Ovary (tissue), 7 donors: ENCODE measurements at regions not wholly inside any gene's neighbourhood (a gene's known extent, or its start where the extent isn't known, plus 50 kb on each side); places are given as distances from the start of the nearest gene placed in this dataset.

ENCODE experiments used
- DNase-seq, 5 donors: peaks; one replicate each; pipeline ENCODE4 v3.0.0-alpha.2; 2019 to 2020
- H3K27ac ChIP-seq, 2 donors: fragments of 200-600 bp; one replicate each; pipeline versions ENCODE4 v1.5.1 to v1.8.0; 2019 to 2022
- H3K27me3 ChIP-seq: fragments of 200-600 bp; one replicate; pipeline ENCODE4 v1.8.0; 2022
- H3K36me3 ChIP-seq: fragments of 200-600 bp; sonication (generic); one replicate; pipeline ENCODE4 v1.5.1; 2019
- H3K4me1 ChIP-seq: one replicate; pipeline ENCODE4 v1.8.1; 2013; ENCODE audit warnings: mild to moderate bottlenecking, moderate library complexity; ENCODE audit not compliant: insufficient read depth
- H3K4me3 ChIP-seq: fragments of 200-600 bp; sonication (generic); one replicate; pipeline ENCODE4 v1.5.1; 2017
- H3K9me3 ChIP-seq, 2 donors: fragments of 200-600 bp in 1 of 2; sonication (generic) in 1 of 2; one replicate each; pipeline versions ENCODE4 v1.5.1 to v1.8.1; 2013 to 2019; ENCODE audit warnings: mild to moderate bottlenecking in 1 of 2, moderate library complexity in 1 of 2
- EP300 ChIP-seq: sonication (generic); formaldehyde crosslinking; IDR thresholded peaks from one replicate; pipeline ENCODE4 v1.6.1; 2017; ENCODE audit warnings: antibody characterized with exemption
- POLR2A ChIP-seq: fragments of 450-650 bp; IDR thresholded peaks from one replicate; pipeline ENCODE4 v1.6.1; 2017; ENCODE audit warnings: antibody characterized with exemption, mild to moderate bottlenecking, moderate library complexity
- WGBS, 3 donors: extraction: QIAGEN DNeasy Blood & Tissue Kit in 1 of 3; methylation state at CpG; one replicate each; pipeline versions ENCODE4 v1.1.5 to v1.1.7; 2013 to 2017; 5-methylcytosine and 5-hydroxymethylcytosine counted together
- intact Hi-C, 4 donors: fragments of 100-400 bp; cut with DNase I; formaldehyde crosslinking; loops; one replicate each; pipeline versions ENCODE4 v1.11.0 to v1.15.1; 2022 to 2023
- TF ChIP-seq, protein P1 (sequence below), 3 donors: fragments of 450-650 bp in 2 of 3; fragments of 200-600 bp in 1 of 3; IDR thresholded peaks; one replicate each; pipeline versions ENCODE4 v1.5.1 to v1.8.0; 2016 to 2022; ENCODE audit warnings: antibody characterized with exemption in 3 of 3, mild to moderate bottlenecking in 1 of 3
- donor health status: DM: no; HTN: no; CAD: no; lungs with moderate emphysema.
- donor health status: DM: no; HTN: no; CAD: no.
- donor health status: Bipolar disorder and iron deficiency.
- donor health status: DM: no; HTN: no; CAD: no.
- donor health status: DM: yes; HTN: yes; CAD: no.

GRCh38 chr6:164151161-164152120, 736.9 kb downstream of the QKI start:
- no peak for DNase-seq
- TF ChIP-seq EP300, result no peak
- TF ChIP-seq, protein P1, sequence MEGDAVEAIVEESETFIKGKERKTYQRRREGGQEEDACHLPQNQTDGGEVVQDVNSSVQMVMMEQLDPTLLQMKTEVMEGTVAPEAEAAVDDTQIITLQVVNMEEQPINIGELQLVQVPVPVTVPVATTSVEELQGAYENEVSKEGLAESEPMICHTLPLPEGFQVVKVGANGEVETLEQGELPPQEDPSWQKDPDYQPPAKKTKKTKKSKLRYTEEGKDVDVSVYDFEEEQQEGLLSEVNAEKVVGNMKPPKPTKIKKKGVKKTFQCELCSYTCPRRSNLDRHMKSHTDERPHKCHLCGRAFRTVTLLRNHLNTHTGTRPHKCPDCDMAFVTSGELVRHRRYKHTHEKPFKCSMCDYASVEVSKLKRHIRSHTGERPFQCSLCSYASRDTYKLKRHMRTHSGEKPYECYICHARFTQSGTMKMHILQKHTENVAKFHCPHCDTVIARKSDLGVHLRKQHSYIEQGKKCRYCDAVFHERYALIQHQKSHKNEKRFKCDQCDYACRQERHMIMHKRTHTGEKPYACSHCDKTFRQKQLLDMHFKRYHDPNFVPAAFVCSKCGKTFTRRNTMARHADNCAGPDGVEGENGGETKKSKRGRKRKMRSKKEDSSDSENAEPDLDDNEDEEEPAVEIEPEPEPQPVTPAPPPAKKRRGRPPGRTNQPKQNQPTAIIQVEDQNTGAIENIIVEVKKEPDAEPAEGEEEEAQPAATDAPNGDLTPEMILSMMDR (IDR thresholded peaks at IDR 0.05), result no peak
- TF ChIP-seq POLR2A, result no peak

GRCh38 chr6:164150232-164150631, 735.7 kb downstream of the QKI start:
- H3K4me3 ChIP-seq, result no peak overlapping the region
- no peak for DNase-seq
- H3K36me3 ChIP-seq, result no peaks in the 10 kb centered on the region
- H3K27ac ChIP-seq, result no peak overlapping the region
- no peaks in the 10 kb centered on the region for H3K4me1 ChIP-seq
- H3K27me3 ChIP-seq, result no peaks in the 10 kb centered on the region
- TF ChIP-seq POLR2A (no peak), EP300 (no peak)
- TF ChIP-seq, protein P1 (IDR thresholded peaks at IDR 0.05), result no peak
- 91 to 92% (median 91%) methylated on average over 8 of the region's 8 CpGs for WGBS, 3 donors
- H3K9me3 ChIP-seq, result no peaks in the 10 kb centered on the region
- intact Hi-C loops, result no loop called here

More at GRCh38 chr6:164151161-164152120, 736.9 kb downstream of the QKI start:
- intact Hi-C loops, result no loop called here
- Histone ChIP-seq H3K27ac (no peak overlapping the region), H3K27me3 (no peaks in the 10 kb centered on the region), H3K36me3 (no peaks in the 10 kb centered on the region), H3K4me3 (no peak overlapping the region), H3K9me3 (no peaks in the 10 kb centered on the region), H3K4me1 (no peaks in the 10 kb centered on the region)
- WGBS, 3 donors, result 66 to 71% (median 71%) methylated on average over 19 of the region's 19 CpGs

DNA sequence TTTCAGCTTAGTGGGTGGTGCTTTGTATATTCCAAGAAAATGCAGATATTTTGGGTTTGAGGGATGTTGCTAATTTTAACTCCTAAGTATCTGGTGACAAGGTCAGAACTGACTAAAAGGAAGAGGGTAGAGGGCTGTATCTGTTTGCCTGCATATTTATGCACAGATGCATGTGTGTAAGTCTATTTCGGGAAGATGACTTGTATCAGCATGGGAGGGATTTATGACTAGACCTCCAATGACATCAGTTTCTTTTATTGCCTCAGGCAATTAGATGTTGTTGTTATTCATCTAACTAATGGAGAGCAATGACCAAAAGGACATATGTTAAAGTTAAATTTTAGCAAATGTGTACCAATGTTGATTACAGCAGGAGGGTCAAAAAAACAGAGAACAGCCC, 734.3 kb downstream of the QKI start:
- WGBS, 3 donors, result 43 to 68% (median 64%) methylated on average over 1 of the region's 1 CpG
- Histone ChIP-seq H3K4me3 (no peak overlapping the region), H3K27ac (no peak overlapping the region), H3K9me3 (no peaks in the 10 kb centered on the region), H3K36me3 (no peaks in the 10 kb centered on the region), H3K4me1 (no peaks in the 10 kb centered on the region), H3K27me3 (no peaks in the 10 kb centered on the region)
- DNase-seq, result no peak
- no peak for TF ChIP-seq EP300
- TF ChIP-seq, protein P1 (IDR thresholded peaks at IDR 0.05), result no peak
- TF ChIP-seq POLR2A, result no peak
- intact Hi-C loops, result no loop called here

DNA sequence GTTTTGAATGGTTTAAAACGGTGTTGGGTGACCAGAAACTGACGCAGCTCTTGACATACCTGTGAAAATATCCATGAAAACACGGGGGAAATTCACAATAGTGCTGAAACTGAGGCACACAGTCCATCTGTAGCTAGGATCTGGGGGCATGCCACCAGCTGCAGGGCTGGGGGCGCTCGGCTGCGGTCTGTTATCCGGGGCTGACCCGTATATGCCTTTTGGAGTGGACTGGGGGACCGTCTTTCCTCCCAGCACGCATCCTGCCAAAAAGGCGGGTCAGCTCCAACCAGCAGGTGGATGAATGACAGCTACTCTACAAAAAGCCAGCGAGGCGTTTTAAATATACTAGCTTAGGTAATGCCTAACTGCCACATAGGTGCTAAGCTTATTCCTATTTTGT, 729.8 kb downstream of the QKI start:
- Histone ChIP-seq H3K4me1 (no peaks in the 10 kb centered on the region), H3K9me3 (no peaks in the 10 kb centered on the region), H3K4me3 (no peak overlapping the region), H3K27me3 (no peaks in the 10 kb centered on the region), H3K36me3 (no peaks in the 10 kb centered on the region), H3K27ac (no peak overlapping the region)
- TF ChIP-seq, protein P1 (IDR thresholded peaks at IDR 0.05), result no peak
- TF ChIP-seq EP300, result no peak
- TF ChIP-seq POLR2A, result no peak
- no peak for DNase-seq
- 87 to 94% (median 89%) methylated on average over 13 of the region's 13 CpGs for WGBS, 3 donors
- intact Hi-C loops, result no loop called here
